Body of pancreas (tissue), 4 donors: ENCODE measurements at regions not wholly inside any gene's neighbourhood (a gene's known extent, or its start where the extent isn't known, plus 50 kb on each side); places are given as distances from the start of the nearest gene placed in this dataset.

Source experiments
- CTCF ChIP-seq, 7 experiments: fragments of 450-650 bp in 4 of 7; fragments of 200-600 bp in 3 of 7; sonication (generic) in 3 of 7; IDR thresholded peaks; one replicate each; pipeline ENCODE4 v1.5.1; 2016 to 2019; ENCODE audit warnings: antibody characterized with exemption in 7 of 7
- POLR2A ChIP-seq, 3 donors: fragments of 450-650 bp; IDR thresholded peaks; one replicate each; pipeline ENCODE4 v1.6.1; 2016; ENCODE audit warnings: antibody characterized with exemption in 3 of 3, mild to moderate bottlenecking in 2 of 3

- TF ChIP-seq CTCF (IDR thresholded peaks at IDR 0.05) (no peak), POLR2A (IDR thresholded peaks at IDR 0.05) (no peak)
These were observed 561.2 kb upstream of the C9orf72 start for GRCh38 chr9:28134446-28134976.
